Neuronal stem cell (in vitro differentiated cells): ENCODE measurements at regions not wholly inside any gene's neighbourhood (a gene's known extent, or its start where the extent isn't known, plus 50 kb on each side); places are given as distances from the start of the nearest gene placed in this dataset.
"Not testable (repeated sequence)": the region's sequence is repeated elsewhere in the genome, so short reads cannot be mapped to it uniquely, and the experiment has no call there.

ENCODE experiments used
- DNase-seq: peaks from one replicate; pipeline ENCODE4 v3.0.0-alpha.2; 2013; ENCODE audit warnings: low spot score
- H2AFZ ChIP-seq: one replicate; pipeline ENCODE4 v1.6.1; 2013; ENCODE audit warnings: mild to moderate bottlenecking, low read length, inconsistent platforms
- H2AK5ac ChIP-seq: 2 replicates; pipeline ENCODE4 v1.6.1; 2013; ENCODE audit warnings: low read depth, mild to moderate bottlenecking, inconsistent platforms, low read length, moderate library complexity, mixed read lengths
- H2BK120ac ChIP-seq: 2 replicates; pipeline ENCODE4 v1.6.1; 2013; ENCODE audit warnings: low read depth, mild to moderate bottlenecking, inconsistent platforms, low read length, moderate library complexity, mixed read lengths
- H2BK12ac ChIP-seq: one replicate; pipeline ENCODE4 v1.6.1; 2013; ENCODE audit warnings: low read length, inconsistent platforms
- H2BK15ac ChIP-seq: 2 replicates; pipeline ENCODE4 v1.6.1; 2013; ENCODE audit warnings: mild to moderate bottlenecking, low read length, inconsistent platforms, mixed read lengths
- H2BK5ac ChIP-seq: one replicate; pipeline ENCODE4 v1.6.1; 2013; ENCODE audit warnings: inconsistent platforms, mild to moderate bottlenecking, low read length, moderate library complexity
- H3K14ac ChIP-seq: one replicate; pipeline ENCODE4 v1.6.1; 2013; ENCODE audit warnings: low read length, inconsistent platforms
- H3K18ac ChIP-seq: 2 replicates; pipeline ENCODE4 v1.6.1; 2013; ENCODE audit warnings: low read length, inconsistent platforms
- H3K23ac ChIP-seq: 2 replicates; pipeline ENCODE4 v1.6.1; 2013; ENCODE audit warnings: low read depth, mild to moderate bottlenecking, mixed read lengths, low read length, inconsistent platforms; ENCODE audit not compliant: poor library complexity
- H3K27ac ChIP-seq: replicated peaks from 3 replicates; pipeline ENCODE4 v1.5.1; 2013; ENCODE audit warnings: low read length, inconsistent platforms
- H3K27me3 ChIP-seq, 3 experiments: 2 replicates each; pipeline ENCODE4 v1.6.1; 2013; ENCODE audit warnings: low read length in 3 of 3, mild to moderate bottlenecking in 2 of 3, inconsistent platforms in 1 of 3, low read depth in 1 of 3, mixed read lengths in 1 of 3, moderate library complexity in 1 of 3; ENCODE audit not compliant: control insufficient read depth in 3 of 3, insufficient read depth in 3 of 3
- H3K36me3 ChIP-seq, 2 donors: replicated peaks in 1 of 2; 2 replicates each; pipeline ENCODE4 v1.6.1; 2013; ENCODE audit warnings: low read length in 2 of 2; ENCODE audit not compliant: control insufficient read depth in 2 of 2, insufficient read depth in 2 of 2
- H3K4ac ChIP-seq: 2 replicates; pipeline ENCODE4 v1.6.1; 2013; ENCODE audit warnings: inconsistent platforms, mild to moderate bottlenecking, low read length, moderate library complexity
- H3K4me1 ChIP-seq, 2 donors: 1 replicate in 1 of 2; 2 replicates in 1 of 2; pipeline ENCODE4 v1.6.1; 2013; ENCODE audit warnings: low read length in 2 of 2, low read depth in 1 of 2; ENCODE audit not compliant: control insufficient read depth in 2 of 2, insufficient read depth in 1 of 2
- H3K4me2 ChIP-seq: one replicate; pipeline ENCODE4 v1.6.1; 2013; ENCODE audit warnings: mild to moderate bottlenecking, low read length, inconsistent platforms; ENCODE audit not compliant: insufficient read depth, poor library complexity, severe bottlenecking
- H3K4me3 ChIP-seq, 2 donors: 2 replicates each; pipeline ENCODE4 v1.5.1; 2013; ENCODE audit warnings: low read length in 2 of 2, mild to moderate bottlenecking in 2 of 2, inconsistent platforms in 1 of 2, moderate library complexity in 1 of 2
- H3K79me1 ChIP-seq: one replicate; pipeline ENCODE4 v1.6.1; 2013; ENCODE audit warnings: low read depth, mild to moderate bottlenecking, inconsistent platforms, low read length, moderate library complexity
- H3K9ac ChIP-seq: one replicate; pipeline ENCODE4 v1.6.1; 2013; ENCODE audit warnings: mild to moderate bottlenecking, low read depth, low read length, inconsistent platforms; ENCODE audit not compliant: poor library complexity
- H3K9me3 ChIP-seq, 2 donors: replicated peaks in 1 of 2; 2 replicates each; pipeline versions ENCODE3 to v1.6.1; 2013; ENCODE audit warnings: low read length in 2 of 2, mild to moderate bottlenecking in 2 of 2, inconsistent platforms in 1 of 2, low read depth in 1 of 2, mixed read lengths in 1 of 2, moderate library complexity in 1 of 2; ENCODE audit not compliant: control insufficient read depth in 2 of 2, insufficient read depth in 1 of 2
- H4K8ac ChIP-seq: one replicate; pipeline ENCODE4 v1.6.1; 2013; ENCODE audit warnings: low read depth, mild to moderate bottlenecking, inconsistent platforms, low read length, moderate library complexity
- H4K91ac ChIP-seq: one replicate; pipeline ENCODE4 v1.6.1; 2013; ENCODE audit warnings: low read length, low read depth, mild to moderate bottlenecking, inconsistent platforms; ENCODE audit not compliant: poor library complexity
- WGBS, 2 donors: extraction: QIAGEN DNeasy Blood & Tissue Kit; methylation state at CpG; one replicate each; pipeline ENCODE4 v1.1.7; 2013; ENCODE audit warnings: missing lambda C conversion rate in 2 of 2, mixed read lengths in 1 of 2; ENCODE audit not compliant: insufficient read length in 2 of 2, insufficient replicate concordance in 1 of 2; ENCODE audit errors: extremely low coverage in 2 of 2; 5-methylcytosine and 5-hydroxymethylcytosine counted together

GRCh38 chr12:63427969-63428368, 240.3 kb downstream of the DPY19L2 start:
- H3K9ac ChIP-seq, H3K4ac ChIP-seq, H4K8ac ChIP-seq, H3K27ac ChIP-seq, H3K36me3 ChIP-seq, DNase-seq, H3K4me2 ChIP-seq, H4K91ac ChIP-seq, H3K9me3 ChIP-seq, H2BK5ac ChIP-seq, H3K4me1 ChIP-seq, H3K4me3 ChIP-seq, H3K14ac ChIP-seq, H3K18ac ChIP-seq, H3K23ac ChIP-seq, H3K79me1 ChIP-seq, H2BK120ac ChIP-seq, H2BK12ac ChIP-seq, H2AFZ ChIP-seq, H2BK15ac ChIP-seq, H3K27me3 ChIP-seq, H2AK5ac ChIP-seq: not testable (repeated sequence)

DNA sequence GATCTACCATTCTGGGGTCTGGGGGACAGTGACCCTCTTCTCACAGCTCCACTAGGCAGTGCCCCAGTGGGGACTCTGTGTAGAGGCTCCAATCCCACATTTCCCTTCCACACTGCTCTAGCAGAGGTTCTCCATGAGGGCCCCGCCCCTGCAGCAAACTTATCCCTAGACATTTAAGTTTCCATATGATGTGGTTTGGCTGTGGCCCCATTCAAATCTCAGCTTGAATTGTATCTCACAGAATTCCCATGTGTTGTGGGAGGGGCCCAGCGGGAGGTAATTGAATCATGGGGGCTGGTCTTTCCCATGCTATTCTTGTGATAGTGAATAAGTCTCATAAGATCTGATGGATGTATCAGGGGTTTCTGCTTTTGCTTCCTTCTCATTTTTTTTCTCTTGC, 241.3 kb downstream of the DPY19L2 start:
- not testable (repeated sequence) for H2AK5ac ChIP-seq, H3K27ac ChIP-seq, H3K18ac ChIP-seq, H3K4me3 ChIP-seq, H3K79me1 ChIP-seq, H2BK5ac ChIP-seq, H3K23ac ChIP-seq, H3K36me3 ChIP-seq, H3K4ac ChIP-seq, H4K91ac ChIP-seq, H2BK15ac ChIP-seq, H3K9me3 ChIP-seq, H3K4me2 ChIP-seq, H2BK120ac ChIP-seq, H2AFZ ChIP-seq, H3K9ac ChIP-seq, H3K27me3 ChIP-seq, H3K14ac ChIP-seq, H2BK12ac ChIP-seq, DNase-seq, H4K8ac ChIP-seq, H3K4me1 ChIP-seq
- WGBS, 2 donors: no CpG with 5 or more reads among the region's 2 CpGs

DNA sequence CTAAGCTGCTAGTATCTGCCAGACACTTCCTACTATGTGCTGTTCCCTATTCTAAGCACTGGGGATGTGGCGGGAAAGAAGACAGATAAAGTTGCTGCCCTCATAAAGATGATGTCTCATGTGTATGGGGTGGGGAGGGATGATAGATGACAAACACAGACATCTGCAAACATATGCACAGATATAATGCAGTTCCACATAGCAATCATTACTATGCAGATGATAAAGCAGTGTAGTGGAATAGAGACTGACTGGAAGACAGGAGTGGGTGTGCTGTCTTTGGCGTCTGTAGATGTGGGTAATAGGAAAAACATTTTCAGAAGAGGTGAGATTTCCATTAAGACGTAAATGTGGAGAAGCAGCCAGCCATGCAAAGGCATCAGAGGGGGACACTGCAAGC, 243.6 kb downstream of the DPY19L2 start:
- Histone ChIP-seq H2AK5ac (no peak overlapping the region), H3K4me3 (no peak overlapping the region), H3K27me3 (no peaks in the 10 kb centered on the region), H3K27ac (no peak overlapping the region), H4K91ac (no peak overlapping the region), H3K4me2 (no peak overlapping the region), H3K4me1 (no peaks in the 10 kb centered on the region), H4K8ac (no peak overlapping the region), H3K14ac (no peak overlapping the region), H3K23ac (no peak overlapping the region), H3K18ac (no peak overlapping the region), H2BK5ac (no peak overlapping the region), H3K79me1 (no peaks in the 10 kb centered on the region), H3K4ac (no peak overlapping the region), H2BK15ac (no peak overlapping the region), H3K9ac (no peak overlapping the region), H3K9me3 (peaks cover 0 to 3% of the 10 kb centered on the region in 2 donors), H2BK12ac (no peak overlapping the region), H3K36me3 (no peaks in the 10 kb centered on the region), H2BK120ac (no peak overlapping the region), H2AFZ (no peak overlapping the region)
- no peak for DNase-seq
- no CpG with 5 or more reads among the region's 3 CpGs for WGBS, 2 donors

DNA sequence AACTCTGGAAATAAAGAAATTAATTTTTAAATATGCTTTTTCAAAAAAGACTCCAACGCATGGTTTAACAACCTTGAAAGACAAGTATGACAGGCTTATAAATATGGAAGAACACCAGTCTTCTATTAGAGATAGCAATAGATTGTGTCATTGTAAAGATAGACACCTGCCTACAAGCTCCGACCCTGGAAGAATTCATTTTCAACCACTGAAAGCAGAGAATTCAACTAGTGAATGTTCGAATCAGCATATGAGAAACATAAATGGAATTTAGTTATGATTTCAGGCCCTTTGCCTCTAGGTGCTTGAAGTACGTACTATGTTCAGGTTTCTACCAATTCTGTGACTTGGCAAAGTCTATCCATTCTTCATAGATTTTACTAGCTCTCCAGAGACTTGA, 244.5 kb downstream of the DPY19L2 start:
- no peak for DNase-seq
- Histone ChIP-seq H4K8ac (no peak overlapping the region), H3K4me2 (no peak overlapping the region), H2BK12ac (no peak overlapping the region), H3K27ac (no peak overlapping the region), H3K18ac (no peak overlapping the region), H2BK15ac (no peak overlapping the region), H4K91ac (no peak overlapping the region), H3K4ac (no peak overlapping the region), H3K9ac (no peak overlapping the region), H3K23ac (no peak overlapping the region), H3K79me1 (no peaks in the 10 kb centered on the region), H3K14ac (no peak overlapping the region), H2BK120ac (no peak overlapping the region), H3K27me3 (no peaks in the 10 kb centered on the region), H2BK5ac (no peak overlapping the region), H2AK5ac (no peak overlapping the region), H3K36me3 (no peaks in the 10 kb centered on the region), H3K4me1 (no peaks in the 10 kb centered on the region), H2AFZ (no peak overlapping the region), H3K4me3 (no peak overlapping the region), H3K9me3 (peaks cover 0 to 3% of the 10 kb centered on the region in 2 donors)
- WGBS, 2 donors: no CpG with 5 or more reads among the region's 4 CpGs
